Adrenal gland (tissue), 5 donors: ENCODE measurements at regions not wholly inside any gene's neighbourhood (a gene's known extent, or its start where the extent isn't known, plus 50 kb on each side); places are given as distances from the start of the nearest gene placed in this dataset.

Experiments used
- POLR2A ChIP-seq, 2 donors: fragments of 450-650 bp; IDR thresholded peaks; one replicate each; pipeline ENCODE4 v1.6.1; 2017; ENCODE audit warnings: antibody characterized with exemption in 2 of 2, mild to moderate bottlenecking in 2 of 2, moderate library complexity in 1 of 2
- TF ChIP-seq, protein P1 (sequence below), 6 experiments: fragments of 450-650 bp in 4 of 6; fragments of 200-600 bp in 2 of 6; sonication (generic) in 1 of 6; IDR thresholded peaks; 1 replicate in 5 of 6; 2 replicates in 1 of 6; pipeline versions ENCODE4 v1.5.1 to v1.8.0; 2016 to 2021; ENCODE audit warnings: antibody characterized with exemption in 6 of 6, mild to moderate bottlenecking in 2 of 6, moderate library complexity in 1 of 6
- donor health status: DM: no; HTN: no; CAD: no.

DNA sequence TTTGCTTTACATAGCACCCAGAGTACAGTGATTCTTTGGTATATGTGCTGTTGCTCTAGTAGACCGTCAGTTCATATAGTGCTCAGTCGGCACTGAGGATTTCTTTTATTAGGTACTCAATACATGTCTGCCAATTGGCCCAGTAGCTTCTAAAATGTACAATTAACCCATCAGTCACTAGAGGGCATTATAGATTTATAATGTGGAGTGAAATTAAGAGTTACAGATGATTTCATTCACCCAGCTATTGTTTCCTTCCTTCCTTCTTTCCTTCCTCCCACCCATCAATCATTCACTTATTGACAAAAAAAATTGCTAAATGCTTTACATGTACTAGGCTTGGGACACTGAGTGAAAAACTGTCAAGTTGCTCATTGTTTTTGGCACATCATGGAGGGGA lies 263.6 kb upstream of the USP24 start:
- TF ChIP-seq, protein P1, sequence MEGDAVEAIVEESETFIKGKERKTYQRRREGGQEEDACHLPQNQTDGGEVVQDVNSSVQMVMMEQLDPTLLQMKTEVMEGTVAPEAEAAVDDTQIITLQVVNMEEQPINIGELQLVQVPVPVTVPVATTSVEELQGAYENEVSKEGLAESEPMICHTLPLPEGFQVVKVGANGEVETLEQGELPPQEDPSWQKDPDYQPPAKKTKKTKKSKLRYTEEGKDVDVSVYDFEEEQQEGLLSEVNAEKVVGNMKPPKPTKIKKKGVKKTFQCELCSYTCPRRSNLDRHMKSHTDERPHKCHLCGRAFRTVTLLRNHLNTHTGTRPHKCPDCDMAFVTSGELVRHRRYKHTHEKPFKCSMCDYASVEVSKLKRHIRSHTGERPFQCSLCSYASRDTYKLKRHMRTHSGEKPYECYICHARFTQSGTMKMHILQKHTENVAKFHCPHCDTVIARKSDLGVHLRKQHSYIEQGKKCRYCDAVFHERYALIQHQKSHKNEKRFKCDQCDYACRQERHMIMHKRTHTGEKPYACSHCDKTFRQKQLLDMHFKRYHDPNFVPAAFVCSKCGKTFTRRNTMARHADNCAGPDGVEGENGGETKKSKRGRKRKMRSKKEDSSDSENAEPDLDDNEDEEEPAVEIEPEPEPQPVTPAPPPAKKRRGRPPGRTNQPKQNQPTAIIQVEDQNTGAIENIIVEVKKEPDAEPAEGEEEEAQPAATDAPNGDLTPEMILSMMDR (IDR thresholded peaks at IDR 0.05), result peak in 2 of 6 experiments; percentile 14 to 15
- no peak for TF ChIP-seq POLR2A (IDR thresholded peaks at IDR 0.05)
